Neural crest cell (in vitro differentiated cells): ENCODE measurements at regions not wholly inside any gene's neighbourhood (a gene's known extent, or its start where the extent isn't known, plus 50 kb on each side); places are given as distances from the start of the nearest gene placed in this dataset.

Source experiments
- DNase-seq: peaks from one replicate; pipeline ENCODE4 v3.0.0; 2021; ENCODE audit warnings: low read depth, mixed read lengths, low spot score
- H3K27ac Mint-ChIP-seq: one replicate; pipeline ENCODE4 v1.8.0; 2021; ENCODE audit warnings: mild to moderate bottlenecking, mixed read lengths; ENCODE audit not compliant: unreplicated experiment
- H3K27me3 Mint-ChIP-seq: 2 replicates; pipeline ENCODE4 v1.8.0; 2021; ENCODE audit warnings: low read depth, mild to moderate bottlenecking, mixed read lengths
- H3K36me3 Mint-ChIP-seq: 2 replicates; pipeline ENCODE4 v1.8.0; 2021; ENCODE audit warnings: low read depth, mild to moderate bottlenecking, mixed read lengths
- H3K4me1 Mint-ChIP-seq: 2 replicates; pipeline ENCODE4 v1.8.0; 2021; ENCODE audit warnings: mixed read lengths
- H3K4me3 Mint-ChIP-seq: one replicate; pipeline ENCODE4 v1.8.0; 2021; ENCODE audit warnings: mild to moderate bottlenecking, mixed read lengths
- H3K9me3 Mint-ChIP-seq: 2 replicates; pipeline ENCODE4 v1.8.0; 2021; ENCODE audit warnings: mixed read lengths
- TF ChIP-seq, protein P1 (sequence below): fragments of 200-600 bp; sonication (generic); conservative IDR thresholded peaks from 2 replicates; pipeline ENCODE4 v1.5.0; 2021; ENCODE audit warnings: antibody characterized with exemption, mild to moderate bottlenecking

DNA sequence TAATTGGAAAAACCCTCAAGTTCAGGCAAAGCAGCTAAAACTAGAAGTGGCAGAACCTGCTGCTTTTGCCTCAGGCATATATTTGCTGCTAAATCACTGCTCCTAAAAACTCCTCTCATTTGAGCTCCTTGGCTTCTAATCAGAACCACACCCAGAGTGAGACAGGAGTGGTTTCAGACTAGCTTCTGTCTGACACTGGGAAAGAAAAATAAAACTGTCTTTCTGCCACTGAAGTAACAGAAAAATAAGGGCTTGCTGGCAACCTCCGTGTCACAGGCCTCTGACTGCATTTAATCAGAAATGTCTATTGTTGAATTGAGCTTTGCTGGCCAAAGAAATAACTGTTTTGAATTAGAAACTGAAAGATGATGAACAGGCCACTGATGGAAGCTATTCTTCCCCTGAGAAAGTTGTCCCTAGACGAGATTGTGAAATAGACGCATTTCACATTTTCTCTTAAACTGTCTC is 52.1 kb upstream of the RAP2C start:
- TF ChIP-seq, protein P1, sequence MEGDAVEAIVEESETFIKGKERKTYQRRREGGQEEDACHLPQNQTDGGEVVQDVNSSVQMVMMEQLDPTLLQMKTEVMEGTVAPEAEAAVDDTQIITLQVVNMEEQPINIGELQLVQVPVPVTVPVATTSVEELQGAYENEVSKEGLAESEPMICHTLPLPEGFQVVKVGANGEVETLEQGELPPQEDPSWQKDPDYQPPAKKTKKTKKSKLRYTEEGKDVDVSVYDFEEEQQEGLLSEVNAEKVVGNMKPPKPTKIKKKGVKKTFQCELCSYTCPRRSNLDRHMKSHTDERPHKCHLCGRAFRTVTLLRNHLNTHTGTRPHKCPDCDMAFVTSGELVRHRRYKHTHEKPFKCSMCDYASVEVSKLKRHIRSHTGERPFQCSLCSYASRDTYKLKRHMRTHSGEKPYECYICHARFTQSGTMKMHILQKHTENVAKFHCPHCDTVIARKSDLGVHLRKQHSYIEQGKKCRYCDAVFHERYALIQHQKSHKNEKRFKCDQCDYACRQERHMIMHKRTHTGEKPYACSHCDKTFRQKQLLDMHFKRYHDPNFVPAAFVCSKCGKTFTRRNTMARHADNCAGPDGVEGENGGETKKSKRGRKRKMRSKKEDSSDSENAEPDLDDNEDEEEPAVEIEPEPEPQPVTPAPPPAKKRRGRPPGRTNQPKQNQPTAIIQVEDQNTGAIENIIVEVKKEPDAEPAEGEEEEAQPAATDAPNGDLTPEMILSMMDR, result no peak
- no peak for DNase-seq
- H3K27ac Mint-ChIP-seq, result no peak overlapping the region
- no peak overlapping the region for H3K4me3 Mint-ChIP-seq
- H3K9me3 Mint-ChIP-seq, result peaks cover 7% of the 10 kb centered on the region
- peaks cover 9% of the 10 kb centered on the region for H3K36me3 Mint-ChIP-seq
- no peaks in the 10 kb centered on the region for H3K27me3 Mint-ChIP-seq
- no peaks in the 10 kb centered on the region for H3K4me1 Mint-ChIP-seq

DNA sequence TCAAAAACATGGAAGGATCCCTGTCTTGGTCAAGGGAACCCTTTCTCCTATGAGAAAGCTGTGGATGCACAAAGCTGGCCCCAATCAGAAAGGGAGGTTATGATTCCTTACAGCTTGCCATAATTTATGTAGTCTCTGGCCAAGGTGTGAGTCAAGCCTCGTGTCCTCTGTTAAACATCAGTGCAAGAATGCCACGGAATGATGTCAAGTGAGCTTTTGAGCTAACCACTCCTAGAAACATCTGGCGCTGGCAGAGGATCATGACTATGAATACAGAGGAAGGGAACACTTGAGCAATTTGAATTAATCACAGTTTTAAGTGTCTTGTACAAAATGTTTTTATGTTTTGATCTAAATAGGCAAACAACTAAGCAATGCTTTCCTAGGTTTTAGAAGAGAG is 51.5 kb upstream of the RAP2C start:
- no peak for DNase-seq
- Mint-ChIP-seq H3K27ac (no peak overlapping the region), H3K27me3 (no peaks in the 10 kb centered on the region), H3K36me3 (peaks cover 5% of the 10 kb centered on the region), H3K9me3 (peaks cover 3% of the 10 kb centered on the region), H3K4me3 (no peak overlapping the region), H3K4me1 (no peaks in the 10 kb centered on the region)
- TF ChIP-seq, protein P1, result no peak

DNA sequence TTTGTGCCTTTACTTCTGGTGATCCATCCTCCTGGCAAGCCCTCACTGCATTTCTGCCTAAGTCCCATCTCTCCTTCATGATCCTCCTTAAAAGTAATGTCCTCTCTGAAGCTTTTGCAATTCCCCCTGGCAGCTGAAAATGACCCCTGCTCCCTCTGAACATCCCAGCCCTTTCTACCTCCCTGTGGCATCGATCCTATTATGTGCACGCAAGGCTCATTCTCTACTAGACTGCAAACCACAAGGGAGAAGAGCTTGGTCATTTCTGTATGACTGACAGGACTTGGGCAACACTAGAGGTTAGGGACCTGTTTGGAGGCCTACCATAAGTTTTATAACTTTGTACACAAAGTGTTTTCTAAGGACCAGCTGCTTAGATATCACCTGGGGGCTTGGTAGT is 50.8 kb upstream of the RAP2C start:
- no peaks in the 10 kb centered on the region for H3K4me1 Mint-ChIP-seq
- peak overlapping the region; percentile 21 for H3K27ac Mint-ChIP-seq
- peaks cover 3% of the 10 kb centered on the region for H3K9me3 Mint-ChIP-seq
- no peak overlapping the region for H3K4me3 Mint-ChIP-seq
- no peaks in the 10 kb centered on the region for H3K27me3 Mint-ChIP-seq
- TF ChIP-seq, protein P1, result no peak
- peaks cover 4% of the 10 kb centered on the region for H3K36me3 Mint-ChIP-seq
- DNase-seq, result no peak
